ENCODE measurements at regions not wholly inside any gene's neighbourhood (a gene's known extent, or its start where the extent isn't known, plus 50 kb on each side); places are given as distances from the start of the nearest gene placed in this dataset.

DNA sequence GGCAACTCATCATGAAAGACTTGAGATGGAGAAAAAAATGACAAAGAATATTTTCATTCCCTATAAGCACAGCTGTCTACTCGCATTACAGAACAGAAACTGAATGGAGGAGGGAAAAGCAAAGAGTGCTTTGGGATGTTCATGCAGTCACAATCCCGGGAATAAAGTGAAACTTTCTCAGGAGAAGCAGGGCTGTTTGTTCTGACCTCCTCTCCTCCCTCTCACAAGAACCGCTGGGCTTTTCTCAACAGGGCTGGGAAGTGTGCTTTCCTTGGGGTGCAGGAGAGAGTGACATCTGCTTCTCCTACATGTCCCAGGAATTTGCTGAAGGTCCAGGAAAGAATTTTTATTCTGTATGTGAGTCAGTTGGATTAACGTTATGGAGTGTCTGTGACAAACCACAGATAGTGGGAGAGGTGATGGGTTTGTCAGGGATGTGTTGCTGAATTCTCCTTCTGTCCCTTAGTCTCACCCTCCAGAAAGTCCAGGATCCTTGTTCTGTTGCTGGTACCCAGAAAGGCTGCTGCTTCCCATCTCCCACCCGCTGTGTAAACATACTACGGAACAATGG lies 125.6 kb downstream of the HRH4 start:
- ATAC-seq: no peak
- no peak for TF ChIP-seq TOX (CRISPR knock-in tag; IDR thresholded peaks at IDR 0.05; ENCODE audit: borderline replicate concordance)
- TF ChIP-seq ISL1 (CRISPR knock-in tag; IDR thresholded peaks at IDR 0.05): no peak
- TF ChIP-seq ZNF8 (CRISPR knock-in tag; IDR thresholded peaks at IDR 0.05): no peak
- TF ChIP-seq, protein P1, sequence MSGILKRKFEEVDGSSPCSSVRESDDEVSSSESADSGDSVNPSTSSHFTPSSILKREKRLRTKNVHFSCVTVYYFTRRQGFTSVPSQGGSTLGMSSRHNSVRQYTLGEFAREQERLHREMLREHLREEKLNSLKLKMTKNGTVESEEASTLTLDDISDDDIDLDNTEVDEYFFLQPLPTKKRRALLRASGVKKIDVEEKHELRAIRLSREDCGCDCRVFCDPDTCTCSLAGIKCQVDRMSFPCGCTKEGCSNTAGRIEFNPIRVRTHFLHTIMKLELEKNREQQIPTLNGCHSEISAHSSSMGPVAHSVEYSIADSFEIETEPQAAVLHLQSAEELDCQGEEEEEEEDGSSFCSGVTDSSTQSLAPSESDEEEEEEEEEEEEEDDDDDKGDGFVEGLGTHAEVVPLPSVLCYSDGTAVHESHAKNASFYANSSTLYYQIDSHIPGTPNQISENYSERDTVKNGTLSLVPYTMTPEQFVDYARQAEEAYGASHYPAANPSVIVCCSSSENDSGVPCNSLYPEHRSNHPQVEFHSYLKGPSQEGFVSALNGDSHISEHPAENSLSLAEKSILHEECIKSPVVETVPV (CRISPR knock-in tag; IDR thresholded peaks at IDR 0.05): no peak
- no peak for TF ChIP-seq TCF4 (CRISPR knock-in tag; IDR thresholded peaks at IDR 0.05; ENCODE audit: borderline replicate concordance)
- TF ChIP-seq, protein P2, sequence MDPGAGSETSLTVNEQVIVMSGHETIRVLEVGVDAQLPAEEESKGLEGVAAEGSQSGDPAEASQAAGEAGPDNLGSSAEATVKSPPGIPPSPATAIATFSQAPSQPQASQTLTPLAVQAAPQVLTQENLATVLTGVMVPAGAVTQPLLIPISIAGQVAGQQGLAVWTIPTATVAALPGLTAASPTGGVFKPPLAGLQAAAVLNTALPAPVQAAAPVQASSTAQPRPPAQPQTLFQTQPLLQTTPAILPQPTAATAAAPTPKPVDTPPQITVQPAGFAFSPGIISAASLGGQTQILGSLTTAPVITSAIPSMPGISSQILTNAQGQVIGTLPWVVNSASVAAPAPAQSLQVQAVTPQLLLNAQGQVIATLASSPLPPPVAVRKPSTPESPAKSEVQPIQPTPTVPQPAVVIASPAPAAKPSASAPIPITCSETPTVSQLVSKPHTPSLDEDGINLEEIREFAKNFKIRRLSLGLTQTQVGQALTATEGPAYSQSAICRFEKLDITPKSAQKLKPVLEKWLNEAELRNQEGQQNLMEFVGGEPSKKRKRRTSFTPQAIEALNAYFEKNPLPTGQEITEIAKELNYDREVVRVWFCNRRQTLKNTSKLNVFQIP (CRISPR knock-in tag; IDR thresholded peaks at IDR 0.05; ENCODE audit: borderline replicate concordance, low read depth): no peak
- TF ChIP-seq RARB (CRISPR knock-in tag; IDR thresholded peaks at IDR 0.05): no peak
- no peak for TF ChIP-seq ESRRG (CRISPR knock-in tag; IDR thresholded peaks at IDR 0.05)
- no peak for TF ChIP-seq OSR1 (CRISPR knock-in tag; IDR thresholded peaks at IDR 0.05)
- TF ChIP-seq, protein P3, sequence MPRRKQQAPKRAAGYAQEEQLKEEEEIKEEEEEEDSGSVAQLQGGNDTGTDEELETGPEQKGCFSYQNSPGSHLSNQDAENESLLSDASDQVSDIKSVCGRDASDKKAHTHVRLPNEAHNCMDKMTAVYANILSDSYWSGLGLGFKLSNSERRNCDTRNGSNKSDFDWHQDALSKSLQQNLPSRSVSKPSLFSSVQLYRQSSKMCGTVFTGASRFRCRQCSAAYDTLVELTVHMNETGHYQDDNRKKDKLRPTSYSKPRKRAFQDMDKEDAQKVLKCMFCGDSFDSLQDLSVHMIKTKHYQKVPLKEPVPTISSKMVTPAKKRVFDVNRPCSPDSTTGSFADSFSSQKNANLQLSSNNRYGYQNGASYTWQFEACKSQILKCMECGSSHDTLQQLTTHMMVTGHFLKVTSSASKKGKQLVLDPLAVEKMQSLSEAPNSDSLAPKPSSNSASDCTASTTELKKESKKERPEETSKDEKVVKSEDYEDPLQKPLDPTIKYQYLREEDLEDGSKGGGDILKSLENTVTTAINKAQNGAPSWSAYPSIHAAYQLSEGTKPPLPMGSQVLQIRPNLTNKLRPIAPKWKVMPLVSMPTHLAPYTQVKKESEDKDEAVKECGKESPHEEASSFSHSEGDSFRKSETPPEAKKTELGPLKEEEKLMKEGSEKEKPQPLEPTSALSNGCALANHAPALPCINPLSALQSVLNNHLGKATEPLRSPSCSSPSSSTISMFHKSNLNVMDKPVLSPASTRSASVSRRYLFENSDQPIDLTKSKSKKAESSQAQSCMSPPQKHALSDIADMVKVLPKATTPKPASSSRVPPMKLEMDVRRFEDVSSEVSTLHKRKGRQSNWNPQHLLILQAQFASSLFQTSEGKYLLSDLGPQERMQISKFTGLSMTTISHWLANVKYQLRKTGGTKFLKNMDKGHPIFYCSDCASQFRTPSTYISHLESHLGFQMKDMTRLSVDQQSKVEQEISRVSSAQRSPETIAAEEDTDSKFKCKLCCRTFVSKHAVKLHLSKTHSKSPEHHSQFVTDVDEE (CRISPR knock-in tag; IDR thresholded peaks at IDR 0.05): no peak
- no peak for TF ChIP-seq ZNF70 (CRISPR knock-in tag; IDR thresholded peaks at IDR 0.05)
- TF ChIP-seq, protein P4, sequence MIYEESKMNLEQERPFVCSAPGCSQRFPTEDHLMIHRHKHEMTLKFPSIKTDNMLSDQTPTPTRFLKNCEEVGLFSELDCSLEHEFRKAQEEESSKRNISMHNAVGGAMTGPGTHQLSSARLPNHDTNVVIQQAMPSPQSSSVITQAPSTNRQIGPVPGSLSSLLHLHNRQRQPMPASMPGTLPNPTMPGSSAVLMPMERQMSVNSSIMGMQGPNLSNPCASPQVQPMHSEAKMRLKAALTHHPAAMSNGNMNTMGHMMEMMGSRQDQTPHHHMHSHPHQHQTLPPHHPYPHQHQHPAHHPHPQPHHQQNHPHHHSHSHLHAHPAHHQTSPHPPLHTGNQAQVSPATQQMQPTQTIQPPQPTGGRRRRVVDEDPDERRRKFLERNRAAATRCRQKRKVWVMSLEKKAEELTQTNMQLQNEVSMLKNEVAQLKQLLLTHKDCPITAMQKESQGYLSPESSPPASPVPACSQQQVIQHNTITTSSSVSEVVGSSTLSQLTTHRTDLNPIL (CRISPR knock-in tag; IDR thresholded peaks at IDR 0.05; ENCODE audit: low read depth): no peak
- no peak for TF ChIP-seq SNAI2 (CRISPR knock-in tag; IDR thresholded peaks at IDR 0.05)
- no peak for TF ChIP-seq BACH2 (CRISPR knock-in tag; IDR thresholded peaks at IDR 0.05; ENCODE audit: borderline replicate concordance)
- TF ChIP-seq GLIS3 (CRISPR knock-in tag; IDR thresholded peaks at IDR 0.05): no peak
- no peak for TF ChIP-seq CSDC2 (CRISPR knock-in tag; IDR thresholded peaks at IDR 0.05)

DNA sequence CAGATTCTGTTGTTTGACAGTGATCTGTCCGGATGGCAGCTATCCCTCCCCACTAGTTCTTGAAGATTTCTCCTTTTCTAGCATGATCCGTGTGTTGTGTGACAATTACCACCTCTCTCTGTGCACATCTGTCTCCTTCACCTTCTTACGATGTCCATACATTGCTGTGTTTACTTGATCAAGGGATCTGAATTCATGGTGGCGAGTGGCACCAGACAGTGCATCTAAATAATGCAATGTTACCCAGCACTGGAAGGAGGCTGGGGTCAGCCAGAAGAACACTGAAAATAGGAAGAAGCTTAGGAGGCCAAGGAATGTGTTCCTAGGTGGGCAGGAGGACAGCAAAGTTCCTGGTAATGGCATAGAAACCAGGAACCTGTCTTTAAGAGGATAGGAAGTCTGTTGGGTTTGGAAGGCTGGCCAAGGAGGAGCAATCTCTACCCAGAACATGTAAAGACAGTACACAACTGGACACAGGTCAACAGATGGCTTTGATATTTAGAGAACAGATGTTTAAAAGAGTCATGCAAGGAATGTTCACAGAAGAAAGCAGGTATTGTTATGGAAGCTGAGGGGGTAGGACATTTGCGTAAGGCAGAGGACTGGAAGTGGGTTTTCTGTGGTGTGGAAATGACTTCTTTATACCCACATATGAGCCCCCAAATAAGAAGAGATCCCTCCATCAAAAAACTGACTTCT lies 126.4 kb downstream of the HRH4 start:
- no peak for TF ChIP-seq ARNTL (CRISPR knock-in tag; IDR thresholded peaks at IDR 0.05; ENCODE audit: borderline replicate concordance, low read depth)
- no peak for TF ChIP-seq OSR1 (CRISPR knock-in tag; IDR thresholded peaks at IDR 0.05)
- TF ChIP-seq RARB (CRISPR knock-in tag; IDR thresholded peaks at IDR 0.05): no peak
- no peak for TF ChIP-seq ZFP30 (CRISPR knock-in tag; IDR thresholded peaks at IDR 0.05)
- TF ChIP-seq ZFP3 (CRISPR knock-in tag; IDR thresholded peaks at IDR 0.05): no peak
- TF ChIP-seq TOX (CRISPR knock-in tag; IDR thresholded peaks at IDR 0.05; ENCODE audit: borderline replicate concordance): no peak
- no peak for TF ChIP-seq BACH2 (CRISPR knock-in tag; IDR thresholded peaks at IDR 0.05; ENCODE audit: borderline replicate concordance)
- TF ChIP-seq ESRRG (CRISPR knock-in tag; IDR thresholded peaks at IDR 0.05): no peak
- TF ChIP-seq ISL1 (CRISPR knock-in tag; IDR thresholded peaks at IDR 0.05): no peak
- ATAC-seq: no peak

DNA sequence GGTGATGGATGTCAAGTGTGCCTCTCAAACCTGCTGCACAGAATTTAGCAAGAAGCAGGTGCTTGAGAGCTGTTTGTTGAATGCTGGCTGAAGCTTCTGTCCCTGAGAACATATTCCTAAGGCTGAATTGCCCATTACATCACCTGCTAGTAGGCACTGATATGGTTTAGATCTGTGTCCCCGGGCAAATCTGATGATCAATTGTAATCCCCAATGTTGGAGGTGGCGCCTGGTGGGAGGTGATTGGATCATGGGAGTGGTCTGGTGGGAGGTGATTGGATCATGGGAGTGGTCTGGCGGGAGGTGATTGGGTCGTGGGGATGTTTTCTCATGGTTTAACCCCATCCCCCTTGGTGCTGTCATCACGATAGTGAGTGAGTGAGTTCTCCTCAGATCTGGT lies 128.0 kb downstream of the HRH4 start:
- no peak for ATAC-seq
- TF ChIP-seq ZNF565 (CRISPR knock-in tag; conservative IDR thresholded peaks at IDR 0.05; ENCODE audit: low read depth) (no peak), ZFP30 (CRISPR knock-in tag; IDR thresholded peaks at IDR 0.05) (no peak), ISL1 (CRISPR knock-in tag; IDR thresholded peaks at IDR 0.05) (no peak), ZNF8 (CRISPR knock-in tag; IDR thresholded peaks at IDR 0.05) (no peak), ZFP3 (CRISPR knock-in tag; IDR thresholded peaks at IDR 0.05) (no peak), BACH2 (CRISPR knock-in tag; IDR thresholded peaks at IDR 0.05; ENCODE audit: borderline replicate concordance) (no peak), TCF4 (CRISPR knock-in tag; IDR thresholded peaks at IDR 0.05; ENCODE audit: borderline replicate concordance) (no peak), GLIS3 (CRISPR knock-in tag; IDR thresholded peaks at IDR 0.05) (no peak), ZNF70 (CRISPR knock-in tag; IDR thresholded peaks at IDR 0.05) (no peak)
- TF ChIP-seq, protein P4 (CRISPR knock-in tag; IDR thresholded peaks at IDR 0.05; ENCODE audit: low read depth): no peak
- TF ChIP-seq, protein P1 (CRISPR knock-in tag; IDR thresholded peaks at IDR 0.05): no peak

Data from SK-N-SH treated with all-trans-retinoic acid at 6 μM for 48 hours (cell line).